ENCODE measurements at regions not wholly inside any gene's neighbourhood (a gene's known extent, or its start where the extent isn't known, plus 50 kb on each side); places are given as distances from the start of the nearest gene placed in this dataset.

DNA sequence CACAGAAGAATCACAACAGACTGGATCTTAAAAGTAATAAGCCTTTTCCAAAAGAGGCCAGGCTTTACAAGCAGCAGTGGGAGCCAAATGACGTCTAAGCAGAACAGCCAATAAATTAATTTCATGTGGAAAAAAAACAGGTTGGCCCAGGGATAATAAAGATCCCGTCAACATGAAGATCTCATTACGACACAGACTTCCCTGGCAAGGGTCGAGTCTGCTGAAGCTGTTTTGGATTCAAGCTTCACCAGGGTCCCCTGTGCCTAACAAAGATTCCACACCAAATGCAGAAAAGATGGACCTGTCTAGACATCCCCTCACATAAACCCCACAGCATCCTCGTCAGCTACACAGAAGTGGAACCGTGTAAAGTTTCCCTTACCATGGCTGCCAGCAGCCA, 215.1 kb upstream of the ZNF507 start:
- Histone ChIP-seq H3K27ac (ENCODE audit: low read depth in 1 of 2, low read length in 1 of 2) (no peak overlapping the region), H3K4me1 (ENCODE audit: control insufficient read depth in 5 of 5, insufficient read depth in 5 of 5, low read length in 5 of 5) (peaks cover 0 to 6% (median 0%) of the 10 kb centered on the region in 5 donors), H3K9ac (ENCODE audit: insufficient read depth in 1 of 2, low read length in 2 of 2) (no peak overlapping the region), H3K4me3 (no peak overlapping the region), H3K27me3 (ENCODE audit: control insufficient read depth in 3 of 3, insufficient read depth in 3 of 3, low read length in 2 of 3) (no peaks in the 10 kb centered on the region), H3K36me3 (ENCODE audit: control insufficient read depth in 4 of 4, insufficient read depth in 4 of 4, low read length in 4 of 4) (no peaks in the 10 kb centered on the region), H3K9me3 (ENCODE audit: control insufficient read depth in 4 of 4, insufficient read depth in 3 of 4, low read length in 3 of 4) (no peaks in the 10 kb centered on the region)
- DNase-seq = peak in 2 of 3 donors; percentile 40 to 62
- TF ChIP-seq, protein P1, sequence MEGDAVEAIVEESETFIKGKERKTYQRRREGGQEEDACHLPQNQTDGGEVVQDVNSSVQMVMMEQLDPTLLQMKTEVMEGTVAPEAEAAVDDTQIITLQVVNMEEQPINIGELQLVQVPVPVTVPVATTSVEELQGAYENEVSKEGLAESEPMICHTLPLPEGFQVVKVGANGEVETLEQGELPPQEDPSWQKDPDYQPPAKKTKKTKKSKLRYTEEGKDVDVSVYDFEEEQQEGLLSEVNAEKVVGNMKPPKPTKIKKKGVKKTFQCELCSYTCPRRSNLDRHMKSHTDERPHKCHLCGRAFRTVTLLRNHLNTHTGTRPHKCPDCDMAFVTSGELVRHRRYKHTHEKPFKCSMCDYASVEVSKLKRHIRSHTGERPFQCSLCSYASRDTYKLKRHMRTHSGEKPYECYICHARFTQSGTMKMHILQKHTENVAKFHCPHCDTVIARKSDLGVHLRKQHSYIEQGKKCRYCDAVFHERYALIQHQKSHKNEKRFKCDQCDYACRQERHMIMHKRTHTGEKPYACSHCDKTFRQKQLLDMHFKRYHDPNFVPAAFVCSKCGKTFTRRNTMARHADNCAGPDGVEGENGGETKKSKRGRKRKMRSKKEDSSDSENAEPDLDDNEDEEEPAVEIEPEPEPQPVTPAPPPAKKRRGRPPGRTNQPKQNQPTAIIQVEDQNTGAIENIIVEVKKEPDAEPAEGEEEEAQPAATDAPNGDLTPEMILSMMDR (IDR thresholded peaks at IDR 0.05; ENCODE audit: control extremely low read depth, extremely low read depth) = no peak
- WGBS, 2 donors = 71 to 83% methylated on average over 6 of the region's 6 CpGs
- no peak for ATAC-seq (ENCODE audit: insufficient read depth, low FRiP score)

DNA sequence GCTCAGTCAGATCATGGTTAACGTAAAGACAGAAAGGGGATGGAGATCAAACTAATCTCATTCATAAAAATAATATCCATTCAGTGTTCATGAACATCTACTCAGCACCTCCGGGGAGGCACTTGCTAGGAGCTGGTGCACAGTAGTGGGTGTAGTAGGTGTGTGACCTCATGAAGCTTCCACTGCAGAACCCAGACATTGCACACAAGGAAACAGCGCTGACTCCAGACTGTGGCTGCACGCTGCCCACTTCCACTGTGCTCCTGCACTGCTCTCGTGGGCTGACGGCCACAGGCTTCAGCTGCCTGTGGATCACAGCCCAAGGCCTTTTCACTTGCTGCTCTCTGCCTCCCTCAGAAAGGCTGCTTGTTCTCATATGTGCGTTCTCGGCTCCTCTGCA, 214.4 kb upstream of the ZNF507 start:
- Histone ChIP-seq H3K36me3 (ENCODE audit: control insufficient read depth in 4 of 4, insufficient read depth in 4 of 4, low read length in 4 of 4) (no peaks in the 10 kb centered on the region), H3K27ac (ENCODE audit: low read depth in 1 of 2, low read length in 1 of 2) (no peak overlapping the region), H3K9ac (ENCODE audit: insufficient read depth in 1 of 2, low read length in 2 of 2) (no peak overlapping the region), H3K27me3 (ENCODE audit: control insufficient read depth in 3 of 3, insufficient read depth in 3 of 3, low read length in 2 of 3) (no peaks in the 10 kb centered on the region), H3K4me3 (no peak overlapping the region), H3K9me3 (ENCODE audit: control insufficient read depth in 4 of 4, insufficient read depth in 3 of 4, low read length in 3 of 4) (no peaks in the 10 kb centered on the region), H3K4me1 (ENCODE audit: control insufficient read depth in 5 of 5, insufficient read depth in 5 of 5, low read length in 5 of 5) (peaks cover 0 to 6% (median 0%) of the 10 kb centered on the region in 5 donors)
- WGBS, 2 donors = 88 to 91% methylated on average over 8 of the region's 8 CpGs
- TF ChIP-seq, protein P1 (IDR thresholded peaks at IDR 0.05; ENCODE audit: control extremely low read depth, extremely low read depth) = no peak
- DNase-seq = peak in 1 of 3 donors; percentile 4
- no peak for ATAC-seq (ENCODE audit: insufficient read depth, low FRiP score)

DNA sequence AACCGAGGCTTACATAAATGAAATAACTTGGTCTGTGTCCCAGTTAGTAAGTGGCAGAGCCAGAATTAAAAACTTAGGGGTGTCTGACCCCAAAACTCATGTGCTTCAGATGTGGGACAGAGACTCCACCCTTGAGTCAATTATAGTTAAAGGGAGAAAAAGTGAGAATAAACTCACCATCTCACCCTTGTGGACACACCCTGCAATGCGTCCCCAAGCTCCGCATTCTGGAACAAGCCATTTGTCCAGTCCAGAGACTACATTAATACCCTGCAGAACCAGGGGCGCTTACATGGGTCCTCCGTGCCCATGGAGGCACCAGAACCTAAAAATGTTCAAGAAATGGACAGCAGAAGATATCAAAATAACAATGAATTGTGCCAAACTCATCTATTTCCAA, 207.0 kb upstream of the ZNF507 start:
- ATAC-seq (ENCODE audit: insufficient read depth, low FRiP score) (no peak), DNase-seq (no peak)
- TF ChIP-seq, protein P1 (IDR thresholded peaks at IDR 0.05; ENCODE audit: control extremely low read depth, extremely low read depth) = no peak
- Histone ChIP-seq H3K4me3 (no peak overlapping the region), H3K4me1 (ENCODE audit: control insufficient read depth in 5 of 5, insufficient read depth in 5 of 5, low read length in 5 of 5) (no peaks in the 10 kb centered on the region), H3K27ac (ENCODE audit: low read depth in 1 of 2, low read length in 1 of 2) (no peak overlapping the region), H3K27me3 (ENCODE audit: control insufficient read depth in 3 of 3, insufficient read depth in 3 of 3, low read length in 2 of 3) (no peaks in the 10 kb centered on the region), H3K36me3 (ENCODE audit: control insufficient read depth in 4 of 4, insufficient read depth in 4 of 4, low read length in 4 of 4) (no peaks in the 10 kb centered on the region), H3K9ac (ENCODE audit: insufficient read depth in 1 of 2, low read length in 2 of 2) (no peak overlapping the region), H3K9me3 (ENCODE audit: control insufficient read depth in 4 of 4, insufficient read depth in 3 of 4, low read length in 3 of 4) (peaks cover 0 to 2% (median 0%) of the 10 kb centered on the region in 4 donors)
- 78 to 85% methylated on average over 5 of the region's 5 CpGs for whole genome bisulfite sequencing, 2 donors

DNA sequence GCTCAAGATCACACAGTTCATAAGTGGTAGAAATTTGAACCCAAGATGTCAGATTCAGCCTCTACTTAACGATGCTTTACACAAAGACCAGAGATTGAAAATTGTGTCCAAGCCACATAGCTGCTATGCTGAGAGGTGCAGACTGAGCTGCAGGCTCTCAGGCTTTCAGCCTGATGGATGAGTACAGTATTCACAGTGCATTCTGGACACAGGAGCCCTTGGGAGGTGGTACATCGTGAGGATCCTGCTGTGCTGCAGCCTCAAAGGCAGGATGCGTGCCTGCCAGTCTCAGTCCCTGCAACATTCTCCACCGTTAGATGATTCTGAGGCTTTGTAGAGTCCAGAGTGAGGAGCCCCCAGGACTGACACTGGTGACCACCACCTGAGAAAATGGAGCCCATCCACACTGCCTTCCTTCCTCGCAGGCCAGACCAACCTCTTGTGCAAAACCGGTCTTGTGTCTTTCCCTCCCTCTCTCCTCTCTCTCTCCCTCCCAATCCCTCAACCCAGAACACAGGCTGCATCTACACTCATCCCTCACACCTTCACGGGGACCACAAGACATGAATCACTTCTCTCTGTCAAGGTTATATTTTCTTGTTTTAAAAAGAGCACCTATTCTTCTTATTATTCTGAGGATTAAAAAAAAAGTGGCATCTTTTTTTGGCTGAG, 203.4 kb upstream of the ZNF507 start:
- H3K4me1 ChIP-seq (ENCODE audit: control insufficient read depth in 5 of 5, insufficient read depth in 5 of 5, low read length in 5 of 5) = no peaks in the 10 kb centered on the region
- ATAC-seq (ENCODE audit: insufficient read depth, low FRiP score) = no peak
- H3K27me3 ChIP-seq (ENCODE audit: control insufficient read depth in 3 of 3, insufficient read depth in 3 of 3, low read length in 2 of 3) = no peaks in the 10 kb centered on the region
- no peak for DNase-seq
- no peaks in the 10 kb centered on the region for H3K36me3 ChIP-seq (ENCODE audit: control insufficient read depth in 4 of 4, insufficient read depth in 4 of 4, low read length in 4 of 4)
- H3K4me3 ChIP-seq = no peak overlapping the region
- TF ChIP-seq, protein P1 (IDR thresholded peaks at IDR 0.05; ENCODE audit: control extremely low read depth, extremely low read depth) = no peak
- H3K9me3 ChIP-seq (ENCODE audit: control insufficient read depth in 4 of 4, insufficient read depth in 3 of 4, low read length in 3 of 4) = peaks cover 0 to 9% (median 4%) of the 10 kb centered on the region in 4 donors
- no peak overlapping the region for H3K27ac ChIP-seq (ENCODE audit: low read depth in 1 of 2, low read length in 1 of 2)
- 64 to 66% methylated on average over 7 of the region's 7 CpGs for WGBS, 2 donors
- H3K9ac ChIP-seq (ENCODE audit: insufficient read depth in 1 of 2, low read length in 2 of 2) = no peak overlapping the region

Measured in lung (tissue), 11 donors.